Mesothelial cell of epicardium (in vitro differentiated cells): ENCODE measurements at regions not wholly inside any gene's neighbourhood (a gene's known extent, or its start where the extent isn't known, plus 50 kb on each side); places are given as distances from the start of the nearest gene placed in this dataset.

ENCODE experiments used
- DNase-seq, 2 experiments: peaks; one replicate each; pipeline ENCODE4 v3.0.0; 2021; ENCODE audit warnings: low spot score in 2 of 2; ENCODE audit not compliant: unreplicated experiment in 2 of 2
- H3K27ac Mint-ChIP-seq: 2 replicates; pipeline ENCODE4 v1.8.0; 2021; ENCODE audit warnings: mixed read lengths
- H3K27me3 Mint-ChIP-seq: 2 replicates; pipeline ENCODE4 v1.8.0; 2021; ENCODE audit warnings: low read depth, mixed read lengths
- H3K36me3 Mint-ChIP-seq: 2 replicates; pipeline ENCODE4 v1.8.0; 2021; ENCODE audit warnings: mixed read lengths
- H3K4me1 Mint-ChIP-seq: 2 replicates; pipeline ENCODE4 v1.8.0; 2021; ENCODE audit warnings: mixed read lengths
- H3K4me3 Mint-ChIP-seq: 2 replicates; pipeline ENCODE4 v1.8.0; 2021; ENCODE audit warnings: mild to moderate bottlenecking, moderate library complexity, mixed read lengths
- H3K9me3 Mint-ChIP-seq: 2 replicates; pipeline ENCODE4 v1.8.0; 2021; ENCODE audit warnings: mixed read lengths
- TF ChIP-seq, protein P1 (sequence below): fragments of 200-600 bp; sonication (generic); IDR thresholded peaks from one replicate; pipeline ENCODE4 v1.5.0; 2021; ENCODE audit warnings: antibody characterized with exemption; ENCODE audit not compliant: unreplicated experiment

DNA sequence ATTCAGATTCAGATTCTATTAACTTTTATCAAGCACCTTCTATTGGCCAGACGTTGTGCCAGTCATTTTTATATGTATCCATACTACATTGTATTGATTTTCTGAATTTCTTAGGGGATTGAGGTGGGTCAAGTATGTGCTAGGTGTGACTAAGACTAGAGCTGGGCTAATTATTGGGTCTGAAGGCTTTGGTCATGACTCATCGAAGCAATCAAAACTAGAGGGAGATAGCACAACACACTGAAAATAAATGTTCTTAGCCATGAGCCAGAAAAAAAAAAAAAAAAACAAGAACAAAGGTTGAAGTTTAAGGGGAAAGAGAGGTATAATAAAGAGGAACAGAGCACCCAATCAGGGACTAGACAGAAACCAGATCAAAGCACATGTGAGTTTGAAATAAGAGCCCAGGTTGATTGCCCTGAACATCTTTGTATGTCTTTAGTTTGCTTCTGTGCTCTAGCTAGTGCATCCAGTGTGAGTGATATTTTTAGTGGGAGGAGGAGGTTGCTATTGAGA lies 171.6 kb upstream of the FOXP2 start:
- Mint-ChIP-seq H3K4me3 (no peak overlapping the region), H3K4me1 (no peaks in the 10 kb centered on the region), H3K36me3 (no peaks in the 10 kb centered on the region), H3K9me3 (peaks cover 3% of the 10 kb centered on the region), H3K27me3 (no peaks in the 10 kb centered on the region), H3K27ac (no peak overlapping the region)
- no peak for DNase-seq
- TF ChIP-seq, protein P1, sequence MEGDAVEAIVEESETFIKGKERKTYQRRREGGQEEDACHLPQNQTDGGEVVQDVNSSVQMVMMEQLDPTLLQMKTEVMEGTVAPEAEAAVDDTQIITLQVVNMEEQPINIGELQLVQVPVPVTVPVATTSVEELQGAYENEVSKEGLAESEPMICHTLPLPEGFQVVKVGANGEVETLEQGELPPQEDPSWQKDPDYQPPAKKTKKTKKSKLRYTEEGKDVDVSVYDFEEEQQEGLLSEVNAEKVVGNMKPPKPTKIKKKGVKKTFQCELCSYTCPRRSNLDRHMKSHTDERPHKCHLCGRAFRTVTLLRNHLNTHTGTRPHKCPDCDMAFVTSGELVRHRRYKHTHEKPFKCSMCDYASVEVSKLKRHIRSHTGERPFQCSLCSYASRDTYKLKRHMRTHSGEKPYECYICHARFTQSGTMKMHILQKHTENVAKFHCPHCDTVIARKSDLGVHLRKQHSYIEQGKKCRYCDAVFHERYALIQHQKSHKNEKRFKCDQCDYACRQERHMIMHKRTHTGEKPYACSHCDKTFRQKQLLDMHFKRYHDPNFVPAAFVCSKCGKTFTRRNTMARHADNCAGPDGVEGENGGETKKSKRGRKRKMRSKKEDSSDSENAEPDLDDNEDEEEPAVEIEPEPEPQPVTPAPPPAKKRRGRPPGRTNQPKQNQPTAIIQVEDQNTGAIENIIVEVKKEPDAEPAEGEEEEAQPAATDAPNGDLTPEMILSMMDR, result no peak

DNA sequence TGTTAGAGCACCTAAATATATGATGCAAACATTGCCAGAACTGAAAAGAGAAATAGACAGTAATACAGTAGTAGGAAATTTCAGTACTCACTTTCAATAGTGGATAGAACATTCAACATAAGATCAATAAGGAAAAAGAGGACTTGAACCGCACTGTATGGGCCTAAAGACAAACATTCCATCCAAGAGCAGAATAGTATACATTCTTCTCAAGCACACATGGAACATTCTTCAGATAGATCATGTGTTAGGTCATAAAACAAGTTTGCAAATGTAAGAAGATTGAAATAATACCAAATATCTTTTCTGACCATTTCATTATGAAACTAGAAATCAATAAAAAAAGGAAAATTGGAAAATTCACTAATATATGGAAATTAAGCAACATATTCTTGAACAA lies 185.4 kb upstream of the FOXP2 start:
- TF ChIP-seq, protein P1, result no peak
- no peaks in the 10 kb centered on the region for H3K27me3 Mint-ChIP-seq
- no peak overlapping the region for H3K4me3 Mint-ChIP-seq
- peaks cover 24% of the 10 kb centered on the region for H3K9me3 Mint-ChIP-seq
- DNase-seq, result no peak
- H3K36me3 Mint-ChIP-seq, result peaks cover 6% of the 10 kb centered on the region
- H3K4me1 Mint-ChIP-seq, result no peaks in the 10 kb centered on the region
- H3K27ac Mint-ChIP-seq, result no peak overlapping the region

DNA sequence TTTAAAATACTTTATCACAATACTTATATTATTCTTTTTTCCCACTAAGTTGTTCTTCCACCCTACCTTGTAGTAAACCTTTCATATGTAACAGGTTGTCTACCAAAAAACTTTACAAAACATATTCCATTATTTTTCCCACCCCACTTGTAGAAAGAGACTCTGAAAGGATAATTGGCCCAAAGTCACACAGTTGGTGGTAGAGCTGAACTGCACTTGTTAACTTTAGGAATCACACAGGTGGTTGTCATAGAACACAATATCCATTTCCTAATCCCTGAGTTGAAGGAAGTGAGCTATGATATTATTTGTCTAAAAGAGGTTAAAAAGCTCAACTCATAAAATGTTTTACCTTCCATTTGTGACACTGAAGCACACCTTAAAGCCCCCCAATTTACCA lies 188.8 kb upstream of the FOXP2 start:
- Mint-ChIP-seq H3K4me3 (no peak overlapping the region), H3K36me3 (peaks cover 6% of the 10 kb centered on the region), H3K4me1 (no peaks in the 10 kb centered on the region), H3K27ac (no peak overlapping the region), H3K9me3 (peaks cover 13% of the 10 kb centered on the region), H3K27me3 (no peaks in the 10 kb centered on the region)
- DNase-seq, result no peak
- TF ChIP-seq, protein P1, result no peak

DNA sequence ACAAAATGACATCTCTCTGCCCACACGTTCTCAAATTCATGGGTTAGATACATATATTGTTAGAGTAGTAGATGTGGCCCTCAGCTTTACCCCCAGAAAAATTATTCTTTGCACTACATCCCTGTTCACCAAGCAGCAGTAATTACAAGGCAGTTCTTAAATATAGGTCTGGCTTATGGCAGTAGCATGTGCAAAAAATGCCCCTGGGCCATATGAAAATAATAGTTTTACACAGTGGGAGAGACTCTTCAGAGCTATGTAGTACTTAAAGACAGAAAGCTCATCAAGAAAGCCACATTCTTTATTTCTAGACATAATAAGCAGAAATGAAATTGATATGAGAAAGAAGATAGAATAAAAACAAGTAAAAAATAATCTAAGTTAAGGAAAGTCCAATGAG lies 196.3 kb upstream of the FOXP2 start:
- TF ChIP-seq, protein P1, result no peak
- Mint-ChIP-seq H3K9me3 (no peaks in the 10 kb centered on the region), H3K4me3 (no peak overlapping the region), H3K27ac (no peak overlapping the region), H3K27me3 (no peaks in the 10 kb centered on the region), H3K36me3 (no peaks in the 10 kb centered on the region), H3K4me1 (no peaks in the 10 kb centered on the region)
- no peak for DNase-seq

DNA sequence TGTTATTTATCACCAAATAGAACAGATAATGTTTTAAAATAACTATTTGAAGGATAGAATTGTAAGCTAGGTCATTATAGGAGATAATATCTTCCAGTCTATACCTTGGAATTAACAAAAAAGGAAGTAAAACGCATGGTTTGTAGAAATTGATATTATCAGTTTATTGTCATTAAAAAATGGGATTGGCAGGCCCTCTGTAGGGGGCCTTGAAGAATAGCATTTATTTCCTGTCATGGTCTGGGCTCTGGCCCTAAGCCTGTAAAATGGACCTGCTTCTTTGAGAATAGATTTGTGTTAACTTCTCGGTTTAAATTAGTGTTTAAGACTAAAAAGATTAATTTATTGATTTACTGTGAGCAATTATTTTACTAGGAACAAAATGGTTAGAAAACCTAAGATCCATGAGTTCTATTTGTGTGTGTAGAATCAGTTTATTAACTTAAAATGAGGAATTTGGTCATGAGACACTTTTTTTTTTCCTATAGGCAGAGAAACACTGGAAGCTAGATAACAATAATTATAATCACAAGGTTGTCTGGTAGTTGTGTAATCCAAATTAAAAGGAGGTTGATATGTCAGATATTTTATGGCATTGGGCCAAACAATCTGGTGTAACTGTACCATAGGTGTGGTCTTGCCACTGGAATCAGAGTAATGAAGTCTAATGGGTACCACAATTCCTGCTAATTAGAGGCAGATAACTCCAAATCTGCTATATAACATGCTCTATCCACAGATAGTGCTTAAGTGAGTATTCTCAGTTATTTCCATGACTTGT lies 197.4 kb upstream of the FOXP2 start:
- Mint-ChIP-seq H3K9me3 (no peaks in the 10 kb centered on the region), H3K27me3 (no peaks in the 10 kb centered on the region), H3K36me3 (no peaks in the 10 kb centered on the region), H3K4me3 (no peak overlapping the region), H3K27ac (no peak overlapping the region), H3K4me1 (no peaks in the 10 kb centered on the region)
- TF ChIP-seq, protein P1, result no peak
- DNase-seq, result no peak
